ENCODE measurements at regions not wholly inside any gene's neighbourhood (a gene's known extent, or its start where the extent isn't known, plus 50 kb on each side); places are given as distances from the start of the nearest gene placed in this dataset.

- TF ChIP-seq, protein P1, sequence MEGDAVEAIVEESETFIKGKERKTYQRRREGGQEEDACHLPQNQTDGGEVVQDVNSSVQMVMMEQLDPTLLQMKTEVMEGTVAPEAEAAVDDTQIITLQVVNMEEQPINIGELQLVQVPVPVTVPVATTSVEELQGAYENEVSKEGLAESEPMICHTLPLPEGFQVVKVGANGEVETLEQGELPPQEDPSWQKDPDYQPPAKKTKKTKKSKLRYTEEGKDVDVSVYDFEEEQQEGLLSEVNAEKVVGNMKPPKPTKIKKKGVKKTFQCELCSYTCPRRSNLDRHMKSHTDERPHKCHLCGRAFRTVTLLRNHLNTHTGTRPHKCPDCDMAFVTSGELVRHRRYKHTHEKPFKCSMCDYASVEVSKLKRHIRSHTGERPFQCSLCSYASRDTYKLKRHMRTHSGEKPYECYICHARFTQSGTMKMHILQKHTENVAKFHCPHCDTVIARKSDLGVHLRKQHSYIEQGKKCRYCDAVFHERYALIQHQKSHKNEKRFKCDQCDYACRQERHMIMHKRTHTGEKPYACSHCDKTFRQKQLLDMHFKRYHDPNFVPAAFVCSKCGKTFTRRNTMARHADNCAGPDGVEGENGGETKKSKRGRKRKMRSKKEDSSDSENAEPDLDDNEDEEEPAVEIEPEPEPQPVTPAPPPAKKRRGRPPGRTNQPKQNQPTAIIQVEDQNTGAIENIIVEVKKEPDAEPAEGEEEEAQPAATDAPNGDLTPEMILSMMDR (IDR thresholded peaks at IDR 0.05), result no peak
- no peak for TF ChIP-seq POLR2AphosphoS5 (IDR thresholded peaks at IDR 0.05; ENCODE audit: low read depth, low read length)
Measured at GRCh38 chr5:6889030-6889429, 175.8 kb downstream of the TENT4A start.

Data from Panc1 (cell line).